K562 (cell line): ENCODE measurements at regions not wholly inside any gene's neighbourhood (a gene's known extent, or its start where the extent isn't known, plus 50 kb on each side); places are given as distances from the start of the nearest gene placed in this dataset.

Experiments
- CTCF ChIP-seq, 3 experiments: IDR thresholded peaks in 2 of 3; conservative IDR thresholded peaks in 1 of 3; 2 replicates each; pipeline ENCODE4 v1.5.1; 2011 to 2012; ENCODE audit warnings: low read length in 3 of 3, mild to moderate bottlenecking in 3 of 3, control low read depth in 2 of 3, improper control_type of control experiment in 1 of 3, inconsistent platforms in 1 of 3, low read depth in 1 of 3, mixed read lengths in 1 of 3, moderate library complexity in 1 of 3; ENCODE audit not compliant: insufficient read depth in 2 of 3
- ESRRA ChIP-seq: fragments of 450-650 bp; IDR thresholded peaks from 2 replicates; pipeline ENCODE4 v1.6.1; 2014; ENCODE audit warnings: low read depth, mild to moderate bottlenecking, moderate library complexity, borderline replicate concordance
- EZH2 ChIP-seq: IDR thresholded peaks from 2 replicates; pipeline ENCODE4 v1.6.1; 2012; ENCODE audit warnings: low read depth, mild to moderate bottlenecking, inconsistent platforms, low read length, borderline replicate concordance
- LARP7 ChIP-seq: fragments of 450-650 bp; IDR thresholded peaks from 2 replicates; pipeline ENCODE4 v1.6.1; 2016
- NFIC ChIP-seq: fragments of 450-650 bp; IDR thresholded peaks from 2 replicates; pipeline ENCODE4 v1.6.1; 2017; ENCODE audit warnings: mild to moderate bottlenecking, inconsistent platforms
- PRDM10 ChIP-seq: fragments of 450-650 bp; IDR thresholded peaks from 2 replicates; pipeline ENCODE4 v1.6.1; 2018; ENCODE audit not compliant: partially characterized antibody
- RAD51 ChIP-seq: fragments of 450-650 bp; IDR thresholded peaks from 2 replicates; pipeline ENCODE4 v1.7.1; 2016; ENCODE audit warnings: low read depth, mild to moderate bottlenecking, borderline replicate concordance
- ZBTB9 ChIP-seq: fragments of 450-650 bp; formaldehyde crosslinking; IDR thresholded peaks from 2 replicates; pipeline ENCODE4 v1.4.0; 2020; ENCODE audit warnings: mild to moderate bottlenecking, moderate library complexity
- ZNF398 ChIP-seq: fragments of 250-450 bp; sonication (Bioruptor Pico); IDR thresholded peaks from 2 replicates; pipeline ENCODE4 v1.8.0; 2021; ENCODE audit warnings: moderate library complexity, mild to moderate bottlenecking, inconsistent platforms
- ZNF717 ChIP-seq: fragments of 250-450 bp; sonication (Bioruptor Pico); IDR thresholded peaks from 2 replicates; pipeline ENCODE4 v1.5.0; 2021

- no peak for TF ChIP-seq NFIC
- TF ChIP-seq PRDM10 = no peak
- TF ChIP-seq RAD51 = no peak
- TF ChIP-seq EZH2 = no peak
- no peak for TF ChIP-seq LARP7
- TF ChIP-seq ESRRA = no peak
- TF ChIP-seq ZNF398 = no peak
- no peak for TF ChIP-seq ZBTB9
- no peak for TF ChIP-seq ZNF717
- peak in 1 of 3 experiments; percentile 23; a peak in 1 of 6 replicates for TF ChIP-seq CTCF (IDR thresholded peaks at IDR 0.05 in 2 of 3, conservative IDR thresholded peaks at IDR 0.05 in 1 of 3; ENCODE audit: insufficient read depth in 2 of 3, low read depth in 1 of 3, low read length in 3 of 3)
These were observed 220.9 kb upstream of the MKLN1 start for GRCh38 chr7:131106681-131107336.
